ENCODE measurements at regions not wholly inside any gene's neighbourhood (a gene's known extent, or its start where the extent isn't known, plus 50 kb on each side); places are given as distances from the start of the nearest gene placed in this dataset.

DNA sequence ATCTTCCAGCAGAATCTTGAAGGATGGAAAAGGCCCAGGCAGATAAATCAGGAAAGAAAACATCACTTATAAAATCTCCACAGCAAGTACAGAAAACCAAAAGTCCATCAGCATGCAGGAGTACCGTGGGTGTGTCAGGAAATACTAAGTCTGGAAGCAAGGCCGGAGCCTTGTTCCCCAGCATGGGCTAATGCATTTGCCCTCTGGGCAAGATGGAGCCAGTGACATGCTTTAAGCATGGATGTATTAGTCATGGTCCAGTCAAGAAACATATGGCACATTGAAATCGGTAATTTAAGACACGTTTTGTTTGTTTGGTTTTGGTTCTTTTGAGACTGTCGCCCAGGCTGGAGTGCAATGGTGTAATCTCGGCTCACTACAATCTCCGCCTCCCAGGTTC, 506.0 kb upstream of the JARID2 start:
- no peaks in the 10 kb centered on the region for H3K36me3 ChIP-seq (ENCODE audit: insufficient read depth, low read length)
- H3K9ac ChIP-seq (ENCODE audit: low read length), result no peak overlapping the region
- H3F3A ChIP-seq (ENCODE audit: insufficient read depth, low read length, poor library complexity, severe bottlenecking), result no peaks in the 10 kb centered on the region
- peak overlapping the region; percentile 32 for H3K27ac ChIP-seq (ENCODE audit: low read length)
- H3K4me2 ChIP-seq (ENCODE audit: low read length), result no peak overlapping the region
- no peak for TF ChIP-seq POLR2AphosphoS5 (IDR thresholded peaks at IDR 0.05)
- TF ChIP-seq, protein P1, sequence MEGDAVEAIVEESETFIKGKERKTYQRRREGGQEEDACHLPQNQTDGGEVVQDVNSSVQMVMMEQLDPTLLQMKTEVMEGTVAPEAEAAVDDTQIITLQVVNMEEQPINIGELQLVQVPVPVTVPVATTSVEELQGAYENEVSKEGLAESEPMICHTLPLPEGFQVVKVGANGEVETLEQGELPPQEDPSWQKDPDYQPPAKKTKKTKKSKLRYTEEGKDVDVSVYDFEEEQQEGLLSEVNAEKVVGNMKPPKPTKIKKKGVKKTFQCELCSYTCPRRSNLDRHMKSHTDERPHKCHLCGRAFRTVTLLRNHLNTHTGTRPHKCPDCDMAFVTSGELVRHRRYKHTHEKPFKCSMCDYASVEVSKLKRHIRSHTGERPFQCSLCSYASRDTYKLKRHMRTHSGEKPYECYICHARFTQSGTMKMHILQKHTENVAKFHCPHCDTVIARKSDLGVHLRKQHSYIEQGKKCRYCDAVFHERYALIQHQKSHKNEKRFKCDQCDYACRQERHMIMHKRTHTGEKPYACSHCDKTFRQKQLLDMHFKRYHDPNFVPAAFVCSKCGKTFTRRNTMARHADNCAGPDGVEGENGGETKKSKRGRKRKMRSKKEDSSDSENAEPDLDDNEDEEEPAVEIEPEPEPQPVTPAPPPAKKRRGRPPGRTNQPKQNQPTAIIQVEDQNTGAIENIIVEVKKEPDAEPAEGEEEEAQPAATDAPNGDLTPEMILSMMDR (IDR thresholded peaks at IDR 0.05; ENCODE audit: poor library complexity, severe bottlenecking), result no peak
- no peak for TF ChIP-seq SMC3 (conservative IDR thresholded peaks at IDR 0.05; ENCODE audit: poor library complexity)
- TF ChIP-seq RAD21 (conservative IDR thresholded peaks at IDR 0.05), result no peak
- TF ChIP-seq, protein P2, sequence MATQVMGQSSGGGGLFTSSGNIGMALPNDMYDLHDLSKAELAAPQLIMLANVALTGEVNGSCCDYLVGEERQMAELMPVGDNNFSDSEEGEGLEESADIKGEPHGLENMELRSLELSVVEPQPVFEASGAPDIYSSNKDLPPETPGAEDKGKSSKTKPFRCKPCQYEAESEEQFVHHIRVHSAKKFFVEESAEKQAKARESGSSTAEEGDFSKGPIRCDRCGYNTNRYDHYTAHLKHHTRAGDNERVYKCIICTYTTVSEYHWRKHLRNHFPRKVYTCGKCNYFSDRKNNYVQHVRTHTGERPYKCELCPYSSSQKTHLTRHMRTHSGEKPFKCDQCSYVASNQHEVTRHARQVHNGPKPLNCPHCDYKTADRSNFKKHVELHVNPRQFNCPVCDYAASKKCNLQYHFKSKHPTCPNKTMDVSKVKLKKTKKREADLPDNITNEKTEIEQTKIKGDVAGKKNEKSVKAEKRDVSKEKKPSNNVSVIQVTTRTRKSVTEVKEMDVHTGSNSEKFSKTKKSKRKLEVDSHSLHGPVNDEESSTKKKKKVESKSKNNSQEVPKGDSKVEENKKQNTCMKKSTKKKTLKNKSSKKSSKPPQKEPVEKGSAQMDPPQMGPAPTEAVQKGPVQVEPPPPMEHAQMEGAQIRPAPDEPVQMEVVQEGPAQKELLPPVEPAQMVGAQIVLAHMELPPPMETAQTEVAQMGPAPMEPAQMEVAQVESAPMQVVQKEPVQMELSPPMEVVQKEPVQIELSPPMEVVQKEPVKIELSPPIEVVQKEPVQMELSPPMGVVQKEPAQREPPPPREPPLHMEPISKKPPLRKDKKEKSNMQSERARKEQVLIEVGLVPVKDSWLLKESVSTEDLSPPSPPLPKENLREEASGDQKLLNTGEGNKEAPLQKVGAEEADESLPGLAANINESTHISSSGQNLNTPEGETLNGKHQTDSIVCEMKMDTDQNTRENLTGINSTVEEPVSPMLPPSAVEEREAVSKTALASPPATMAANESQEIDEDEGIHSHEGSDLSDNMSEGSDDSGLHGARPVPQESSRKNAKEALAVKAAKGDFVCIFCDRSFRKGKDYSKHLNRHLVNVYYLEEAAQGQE (IDR thresholded peaks at IDR 0.05; ENCODE audit: borderline replicate concordance), result no peak
- TF ChIP-seq TAF1 (IDR thresholded peaks at IDR 0.05; ENCODE audit: low read depth), result no peak
- no peak for TF ChIP-seq EZH2 (IDR thresholded peaks at IDR 0.05; ENCODE audit: borderline replicate concordance, insufficient read depth, low read length, poor library complexity, severe bottlenecking)
- no peak for TF ChIP-seq MXI1 (conservative IDR thresholded peaks at IDR 0.05; ENCODE audit: poor library complexity, severe bottlenecking)
- no peak for TF ChIP-seq EP300 (conservative IDR thresholded peaks at IDR 0.05; ENCODE audit: poor library complexity, severe bottlenecking)
- no peak overlapping the region for H2AFZ ChIP-seq (ENCODE audit: low read depth, low read length)
- H3K9me2 ChIP-seq (ENCODE audit: insufficient read depth, low read length), result no peaks in the 10 kb centered on the region
- H3K4me3 ChIP-seq (ENCODE audit: low read length), result no peak overlapping the region
- H3K79me2 ChIP-seq (replicated peaks; ENCODE audit: insufficient read depth, low read length), result no peaks in the 10 kb centered on the region
- H3K9me3 ChIP-seq (ENCODE audit: low read length), result no peaks in the 10 kb centered on the region
- no peaks in the 10 kb centered on the region for H4K20me1 ChIP-seq (ENCODE audit: insufficient read depth)
- no peaks in the 10 kb centered on the region for H3K27me3 ChIP-seq (ENCODE audit: insufficient read depth, low read depth, low read length)

DNA sequence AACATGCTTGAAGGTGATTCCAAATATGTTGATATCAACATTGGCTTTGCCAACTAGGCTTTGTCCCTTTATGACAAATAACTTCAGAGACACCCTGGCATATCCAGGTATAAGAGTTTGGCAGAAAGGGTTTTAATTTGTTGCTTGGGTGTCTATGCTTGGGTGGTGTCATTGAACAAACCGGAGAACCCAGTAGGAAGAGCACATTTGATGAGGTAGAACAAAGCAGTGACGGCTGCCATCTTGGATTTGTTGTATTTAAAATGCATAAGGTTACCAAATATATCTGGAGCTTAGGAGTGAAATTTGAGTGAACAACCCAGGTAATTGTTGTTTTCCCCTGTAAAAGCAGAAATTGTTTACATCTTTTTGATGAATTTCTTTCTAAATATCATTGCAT, 503.7 kb upstream of the JARID2 start:
- Histone ChIP-seq H3K4me2 (ENCODE audit: low read length) (no peak overlapping the region), H3K27ac (ENCODE audit: low read length) (no peak overlapping the region), H3K79me2 (replicated peaks; ENCODE audit: insufficient read depth, low read length) (no peaks in the 10 kb centered on the region), H3K9me2 (ENCODE audit: insufficient read depth, low read length) (no peaks in the 10 kb centered on the region), H4K20me1 (ENCODE audit: insufficient read depth) (no peaks in the 10 kb centered on the region), H3K36me3 (ENCODE audit: insufficient read depth, low read length) (no peaks in the 10 kb centered on the region), H3K4me3 (ENCODE audit: low read length) (no peak overlapping the region), H3F3A (ENCODE audit: insufficient read depth, low read length, poor library complexity, severe bottlenecking) (no peaks in the 10 kb centered on the region), H3K9me3 (ENCODE audit: low read length) (no peaks in the 10 kb centered on the region), H3K9ac (ENCODE audit: low read length) (no peak overlapping the region), H3K27me3 (ENCODE audit: insufficient read depth, low read depth, low read length) (no peaks in the 10 kb centered on the region), H2AFZ (ENCODE audit: low read depth, low read length) (no peak overlapping the region)
- TF ChIP-seq, protein P1 (IDR thresholded peaks at IDR 0.05; ENCODE audit: poor library complexity, severe bottlenecking), result no peak
- no peak for TF ChIP-seq EP300 (conservative IDR thresholded peaks at IDR 0.05; ENCODE audit: poor library complexity, severe bottlenecking)
- TF ChIP-seq SMC3 (conservative IDR thresholded peaks at IDR 0.05; ENCODE audit: poor library complexity), result no peak
- no peak for TF ChIP-seq POLR2AphosphoS5 (IDR thresholded peaks at IDR 0.05)
- no peak for TF ChIP-seq EZH2 (IDR thresholded peaks at IDR 0.05; ENCODE audit: borderline replicate concordance, insufficient read depth, low read length, poor library complexity, severe bottlenecking)
- TF ChIP-seq, protein P2 (IDR thresholded peaks at IDR 0.05; ENCODE audit: borderline replicate concordance), result no peak
- TF ChIP-seq RAD21 (conservative IDR thresholded peaks at IDR 0.05), result no peak
- no peak for TF ChIP-seq MXI1 (conservative IDR thresholded peaks at IDR 0.05; ENCODE audit: poor library complexity, severe bottlenecking)
- no peak for TF ChIP-seq TAF1 (IDR thresholded peaks at IDR 0.05; ENCODE audit: low read depth)
